ENCODE measurements at regions not wholly inside any gene's neighbourhood (a gene's known extent, or its start where the extent isn't known, plus 50 kb on each side); places are given as distances from the start of the nearest gene placed in this dataset.
"Not testable (repeated sequence)": the region's sequence is repeated elsewhere in the genome, so short reads cannot be mapped to it uniquely, and the experiment has no call there.

DNA sequence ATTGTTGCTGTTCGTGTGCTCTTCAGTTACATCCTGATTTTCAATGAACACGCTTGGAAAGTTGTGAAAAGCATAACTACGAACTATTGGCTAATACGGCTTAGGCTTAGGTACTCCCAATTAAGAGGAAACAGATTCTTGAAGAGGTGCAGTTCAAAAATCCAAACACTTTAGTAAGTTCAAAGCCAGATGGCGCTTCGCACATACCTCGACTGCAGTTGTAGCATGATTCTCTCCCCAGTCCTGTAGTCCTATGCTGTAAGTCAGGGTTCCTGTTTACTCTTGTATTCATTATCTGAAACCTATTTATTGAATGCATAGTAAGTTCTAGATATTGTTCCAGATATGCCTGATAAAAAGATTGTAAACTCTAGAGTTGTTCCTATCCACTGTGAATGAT lies 165.2 kb downstream of the TRIB2 start:
- no peak for DNase-seq

DNA sequence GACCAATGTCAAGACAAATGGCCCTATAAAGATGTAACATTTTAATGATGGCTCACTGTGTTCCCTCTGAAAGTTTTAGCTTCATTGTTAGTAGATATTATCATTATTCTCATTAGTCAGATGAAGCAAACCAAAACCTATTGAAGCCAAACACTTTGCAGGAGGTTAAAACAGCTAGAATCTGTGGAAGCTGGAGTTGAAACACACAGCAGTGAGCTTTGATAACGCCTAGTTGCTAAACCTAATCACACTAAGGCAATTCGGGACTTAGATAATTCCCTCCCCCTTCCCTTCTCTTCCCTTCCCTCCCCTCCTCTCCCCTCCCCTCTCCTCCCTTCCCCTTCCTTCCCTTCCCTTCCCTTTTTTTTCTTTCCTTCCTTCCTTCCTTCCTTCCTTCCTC lies 165.7 kb downstream of the TRIB2 start:
- no peak for DNase-seq

- DNase-seq, result no peak
Observed at GRCh38 chr2:12883906-12884305, 167.2 kb downstream of the TRIB2 start.

GRCh38 chr2:12884713-12885282 lies 168.1 kb downstream of the TRIB2 start:
- no peak for DNase-seq

DNA sequence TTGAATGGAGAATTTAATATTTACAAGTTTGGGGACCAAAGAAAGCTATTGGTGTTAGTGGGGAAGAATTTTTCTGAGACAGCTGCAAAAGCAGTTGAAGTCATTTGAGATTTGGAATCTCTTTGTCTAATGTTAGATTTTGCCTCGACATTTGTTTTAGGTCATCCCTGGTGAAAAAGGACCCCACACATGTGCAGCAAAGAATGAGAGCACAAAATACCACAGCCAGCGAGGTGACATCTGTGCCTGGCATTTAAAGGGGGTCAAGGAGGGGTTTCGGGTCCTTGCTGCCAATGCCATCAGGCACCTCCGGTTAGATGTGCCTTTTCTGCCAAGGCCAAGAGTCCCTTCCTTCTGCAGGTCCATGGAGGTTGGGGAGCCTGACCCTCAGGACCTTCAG lies 173.3 kb downstream of the TRIB2 start:
- no peak for DNase-seq

- DNase-seq, result no peak
Observed at GRCh38 chr2:12890481-12890991, 173.8 kb downstream of the TRIB2 start.

DNA sequence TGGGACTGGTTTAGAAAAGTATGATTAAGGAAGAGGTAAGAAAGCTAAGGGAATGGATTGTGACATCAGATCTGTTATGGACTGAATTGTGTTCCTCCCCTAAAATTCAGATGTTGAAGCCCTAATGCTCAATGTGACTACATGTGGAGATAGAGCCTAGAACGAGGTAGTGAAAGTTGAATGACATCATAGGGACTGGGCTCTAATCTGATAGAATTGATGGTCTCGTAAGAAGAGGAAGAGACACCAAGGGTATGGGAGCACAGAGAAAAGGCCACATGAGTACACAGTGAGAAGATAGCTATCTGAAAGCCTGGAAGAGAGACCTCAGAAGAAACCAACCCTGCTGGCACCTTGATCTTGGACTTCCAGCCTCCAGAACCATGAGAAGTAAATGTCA lies 178.3 kb downstream of the TRIB2 start:
- no peak for DNase-seq

GRCh38 chr2:12896318-12896982 lies 179.7 kb downstream of the TRIB2 start:
- DNase-seq, result no peak

DNA sequence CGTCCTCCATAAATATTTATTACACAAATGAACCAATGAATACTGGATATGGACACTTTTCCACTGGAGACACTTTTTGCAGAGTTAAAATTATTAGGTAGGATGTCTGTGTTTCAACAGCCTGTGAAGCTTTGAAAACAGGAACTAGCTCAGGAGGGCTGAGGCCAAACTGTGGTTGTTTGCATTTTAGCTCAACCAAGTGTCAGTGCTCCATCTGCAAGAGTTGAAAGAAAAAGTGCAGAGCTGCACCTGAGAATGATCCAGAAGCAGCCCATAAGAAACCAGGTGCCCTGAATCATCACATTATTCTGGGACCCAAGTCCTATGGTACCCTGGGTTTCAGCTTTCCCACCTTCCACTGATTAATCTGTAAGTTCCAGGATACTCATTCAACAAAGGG lies 180.4 kb downstream of the TRIB2 start:
- no peak for DNase-seq

GRCh38 chr2:12903272-12903671 lies 186.5 kb downstream of the TRIB2 start:
- DNase-seq, result no peak

- no peak for DNase-seq
Observed at GRCh38 chr2:12910431-12910830, 193.7 kb downstream of the TRIB2 start.

- no peak for DNase-seq
Observed at GRCh38 chr2:12915787-12916186, 199.1 kb downstream of the TRIB2 start.

- no peak for DNase-seq
Observed at GRCh38 chr2:12918138-12918834, 201.6 kb downstream of the TRIB2 start.

- DNase-seq, result no peak
Observed at GRCh38 chr2:12918835-12919445, 202.2 kb downstream of the TRIB2 start.

DNA sequence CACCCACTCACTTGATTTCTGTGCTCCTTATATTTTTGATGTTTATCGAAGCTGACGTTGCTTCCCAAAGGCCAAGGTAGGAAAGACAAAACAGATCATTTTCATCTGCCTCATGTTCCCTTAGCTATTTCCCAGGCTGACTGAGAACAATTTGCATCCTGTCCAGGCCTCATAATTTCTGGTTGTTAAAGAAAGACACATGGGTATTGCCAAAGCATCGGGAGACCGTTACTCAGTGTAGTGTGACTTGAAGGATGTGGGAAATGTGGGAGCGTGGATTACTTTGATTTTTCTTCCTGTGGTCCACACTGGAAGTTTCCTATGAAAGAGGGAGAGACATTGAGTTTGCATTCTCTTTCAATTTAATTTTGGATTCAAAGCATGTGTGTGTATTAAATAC lies 204.6 kb downstream of the TRIB2 start:
- DNase-seq, result no peak

DNA sequence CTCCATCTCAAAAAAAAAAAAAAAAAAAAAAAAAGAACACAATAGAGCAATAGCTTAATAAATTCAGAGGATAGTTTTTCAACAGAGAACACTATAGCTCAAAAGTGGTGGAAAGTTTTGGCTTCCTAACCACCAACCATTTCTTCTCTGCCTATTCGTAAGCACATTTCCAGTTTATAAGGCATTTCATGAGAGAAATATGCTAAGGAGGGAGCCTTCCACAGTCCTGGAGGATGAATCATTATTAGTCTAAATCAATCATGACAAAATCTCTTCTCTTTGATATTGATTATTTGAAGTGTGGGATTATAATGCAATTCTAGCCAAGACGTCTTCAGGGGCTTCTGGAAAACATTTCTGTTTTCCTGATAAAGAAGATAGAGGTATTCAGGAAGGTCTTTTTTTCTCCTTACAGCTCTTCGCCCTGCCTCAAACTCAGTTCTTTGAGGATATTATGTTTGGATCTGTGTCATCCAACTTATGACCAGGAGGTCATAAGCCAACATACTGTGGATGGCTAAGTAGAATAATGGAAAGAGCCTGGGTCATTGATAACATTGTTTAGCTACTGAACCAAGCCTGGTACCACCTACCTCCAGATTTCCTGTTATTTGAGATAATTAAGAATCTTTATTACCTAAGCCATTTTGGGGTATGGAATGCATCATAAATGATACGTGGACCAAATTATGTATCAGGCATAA lies 207.3 kb downstream of the TRIB2 start:
- no peak for DNase-seq

GRCh38 chr2:12926641-12927040 lies 209.9 kb downstream of the TRIB2 start:
- not testable (repeated sequence) for DNase-seq

DNA sequence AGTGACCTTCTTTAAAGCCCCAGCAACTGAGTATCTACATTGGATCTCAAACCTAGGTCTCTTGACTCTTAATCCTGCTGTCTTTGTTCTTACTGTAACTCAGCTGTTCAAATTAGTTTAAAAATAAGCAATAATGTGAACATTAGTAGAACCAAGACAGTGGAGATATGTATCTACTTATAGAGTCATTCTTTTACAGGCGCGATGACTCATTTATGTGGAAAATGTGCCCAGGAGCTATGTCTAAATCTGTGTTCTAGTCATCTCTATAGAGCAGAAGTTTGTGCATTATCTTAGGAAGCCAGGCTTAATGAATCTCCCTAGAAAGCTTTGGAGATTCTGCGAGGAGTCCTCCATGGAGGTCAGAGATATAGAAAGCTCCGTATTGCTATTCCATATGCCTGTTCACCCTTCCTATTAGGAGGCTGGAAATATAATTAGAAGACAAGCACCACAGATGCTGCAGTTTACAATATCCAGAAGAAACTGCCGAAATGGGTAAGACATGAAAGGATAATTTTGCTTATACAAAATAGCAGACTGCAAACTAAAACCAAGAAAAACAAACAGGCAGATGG lies 211.6 kb downstream of the TRIB2 start:
- no peak for DNase-seq

- DNase-seq, result no peak
Observed at GRCh38 chr2:12928775-12929401, 212.2 kb downstream of the TRIB2 start.

DNA sequence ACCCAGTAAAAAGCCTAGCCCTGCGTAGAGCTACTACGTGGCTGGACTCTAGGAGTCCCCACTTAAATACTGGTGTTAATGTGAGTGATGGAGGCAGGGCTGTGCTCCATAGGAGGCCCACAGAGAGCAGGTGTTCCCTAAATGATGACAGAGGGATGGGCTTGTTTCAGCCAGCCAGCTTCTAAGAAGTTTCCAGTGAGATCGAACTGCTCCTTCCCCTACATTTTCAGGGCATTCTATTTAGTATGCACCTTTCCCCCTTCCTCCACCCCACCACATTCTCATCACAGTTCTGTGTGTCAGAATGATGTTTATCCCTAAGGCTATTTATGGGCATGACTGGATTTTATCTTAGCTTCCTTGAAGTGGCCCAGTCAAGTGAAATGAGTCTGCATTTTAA lies 213.0 kb downstream of the TRIB2 start:
- DNase-seq, result no peak

DNA sequence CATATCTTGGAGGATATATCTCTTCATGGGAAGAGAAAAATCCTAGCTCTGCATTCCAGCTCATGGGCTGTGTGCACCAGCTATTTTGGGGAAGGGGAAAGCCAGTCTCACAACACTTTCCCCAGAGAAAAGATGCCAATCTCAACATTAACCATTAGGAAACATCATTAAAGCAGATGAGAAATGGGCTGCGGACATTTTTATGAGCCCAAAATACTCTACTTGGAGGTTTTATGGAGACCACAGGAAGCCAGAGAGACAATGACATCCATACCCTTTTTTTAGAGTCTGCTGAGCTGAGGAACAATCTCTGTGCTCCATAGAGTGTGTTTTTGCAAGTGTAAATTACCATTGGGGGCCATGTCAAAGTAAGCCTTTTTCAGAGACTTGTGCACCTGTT lies 213.7 kb downstream of the TRIB2 start:
- DNase-seq, result no peak

DNA sequence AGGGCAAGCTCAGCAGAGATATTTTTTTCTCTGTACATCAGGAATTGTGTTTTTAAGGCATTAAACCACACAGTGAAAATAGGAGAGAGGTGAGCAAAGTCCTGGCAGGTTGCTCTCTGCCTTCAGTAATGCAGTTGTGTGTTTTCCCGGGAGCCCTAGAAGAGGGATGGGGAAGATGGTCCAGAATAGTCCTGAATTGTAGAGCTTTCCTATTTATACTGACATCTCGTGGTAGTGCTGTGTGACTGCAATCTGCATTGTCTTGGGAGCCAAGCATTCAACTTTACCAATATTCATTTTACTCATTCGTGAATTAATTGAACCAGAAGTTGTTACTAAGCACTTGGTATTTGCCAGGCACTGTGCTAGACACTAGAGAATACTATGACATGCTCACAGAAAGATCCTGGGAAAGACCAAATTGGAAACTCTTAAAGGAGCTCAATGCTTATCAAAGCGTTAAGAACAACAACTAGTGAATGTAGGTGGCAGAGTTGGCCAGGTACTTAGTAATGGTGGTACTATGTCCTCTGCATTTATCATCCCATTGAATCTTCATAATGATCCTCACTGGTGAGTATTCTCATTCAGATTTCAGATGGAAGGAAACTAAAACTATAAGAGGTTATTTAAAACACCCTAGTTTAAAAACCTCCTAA lies 214.6 kb downstream of the TRIB2 start:
- DNase-seq, result no peak
